ENCODE measurements at regions not wholly inside any gene's neighbourhood (a gene's known extent, or its start where the extent isn't known, plus 50 kb on each side); places are given as distances from the start of the nearest gene placed in this dataset.

DNA sequence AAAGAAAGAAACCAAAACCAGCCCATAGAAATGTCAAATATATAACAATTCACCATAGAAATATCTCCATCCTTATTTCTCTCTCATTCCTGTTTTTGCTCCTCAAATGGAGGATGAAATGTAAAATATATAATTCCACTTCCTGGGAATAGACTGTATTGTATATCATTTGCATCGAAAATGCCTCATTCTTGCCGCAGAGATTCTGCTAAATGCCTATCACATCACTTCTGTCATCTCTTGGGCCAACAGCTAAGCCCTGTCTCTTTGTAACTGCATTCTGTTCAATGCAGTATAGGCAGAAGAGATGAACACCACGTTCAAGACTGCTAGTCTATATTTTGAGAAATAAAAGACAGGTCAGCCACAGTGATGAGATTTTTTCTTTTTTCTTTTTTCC is 956.3 kb upstream of the SOX9 start:
- intact Hi-C loops (cut with micrococcal nuclease) = no loop called here
- Histone ChIP-seq H3K36me3 (no peaks in the 10 kb centered on the region), H3K4me3 (no peak overlapping the region), H3K4me1 (no peaks in the 10 kb centered on the region), H3K27ac (replicated peaks) (no peak overlapping the region), H3K27me3 (ENCODE audit: low read depth) (peaks cover 5% of the 10 kb centered on the region), H3K9me3 (replicated peaks) (no peaks in the 10 kb centered on the region)
- DNase-seq = no peak
- TF ChIP-seq, protein P1, sequence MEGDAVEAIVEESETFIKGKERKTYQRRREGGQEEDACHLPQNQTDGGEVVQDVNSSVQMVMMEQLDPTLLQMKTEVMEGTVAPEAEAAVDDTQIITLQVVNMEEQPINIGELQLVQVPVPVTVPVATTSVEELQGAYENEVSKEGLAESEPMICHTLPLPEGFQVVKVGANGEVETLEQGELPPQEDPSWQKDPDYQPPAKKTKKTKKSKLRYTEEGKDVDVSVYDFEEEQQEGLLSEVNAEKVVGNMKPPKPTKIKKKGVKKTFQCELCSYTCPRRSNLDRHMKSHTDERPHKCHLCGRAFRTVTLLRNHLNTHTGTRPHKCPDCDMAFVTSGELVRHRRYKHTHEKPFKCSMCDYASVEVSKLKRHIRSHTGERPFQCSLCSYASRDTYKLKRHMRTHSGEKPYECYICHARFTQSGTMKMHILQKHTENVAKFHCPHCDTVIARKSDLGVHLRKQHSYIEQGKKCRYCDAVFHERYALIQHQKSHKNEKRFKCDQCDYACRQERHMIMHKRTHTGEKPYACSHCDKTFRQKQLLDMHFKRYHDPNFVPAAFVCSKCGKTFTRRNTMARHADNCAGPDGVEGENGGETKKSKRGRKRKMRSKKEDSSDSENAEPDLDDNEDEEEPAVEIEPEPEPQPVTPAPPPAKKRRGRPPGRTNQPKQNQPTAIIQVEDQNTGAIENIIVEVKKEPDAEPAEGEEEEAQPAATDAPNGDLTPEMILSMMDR (IDR thresholded peaks at IDR 0.05; ENCODE audit: borderline replicate concordance) = no peak

DNA sequence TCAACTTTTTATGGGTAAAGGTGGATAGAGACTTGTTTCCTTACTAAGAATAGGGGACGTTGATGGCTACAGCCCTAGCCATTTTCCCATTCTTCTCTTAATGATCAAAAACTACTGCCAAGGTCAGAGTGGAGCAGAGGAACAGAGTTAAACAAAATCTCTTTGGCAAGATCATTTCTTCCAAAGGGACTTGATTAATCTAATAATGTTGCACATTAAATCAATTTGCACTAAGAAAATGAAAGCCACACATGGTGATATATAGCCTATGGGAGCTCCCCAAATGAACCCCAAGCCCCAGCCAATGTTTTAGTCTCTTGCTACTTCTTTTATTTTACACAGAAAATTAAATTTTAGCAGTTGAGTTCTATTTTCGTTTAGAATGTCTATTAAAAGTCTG is 954.5 kb upstream of the SOX9 start:
- DNase-seq = no peak
- H3K9me3 ChIP-seq (replicated peaks) = no peaks in the 10 kb centered on the region
- no peak overlapping the region for H3K4me3 ChIP-seq
- intact Hi-C loops (cut with micrococcal nuclease) = no loop called here
- no peaks in the 10 kb centered on the region for H3K36me3 ChIP-seq
- peaks cover 2% of the 10 kb centered on the region for H3K27me3 ChIP-seq (ENCODE audit: low read depth)
- no peaks in the 10 kb centered on the region for H3K4me1 ChIP-seq
- no peak overlapping the region for H3K27ac ChIP-seq (replicated peaks)
- TF ChIP-seq, protein P1 (IDR thresholded peaks at IDR 0.05; ENCODE audit: borderline replicate concordance) = no peak

DNA sequence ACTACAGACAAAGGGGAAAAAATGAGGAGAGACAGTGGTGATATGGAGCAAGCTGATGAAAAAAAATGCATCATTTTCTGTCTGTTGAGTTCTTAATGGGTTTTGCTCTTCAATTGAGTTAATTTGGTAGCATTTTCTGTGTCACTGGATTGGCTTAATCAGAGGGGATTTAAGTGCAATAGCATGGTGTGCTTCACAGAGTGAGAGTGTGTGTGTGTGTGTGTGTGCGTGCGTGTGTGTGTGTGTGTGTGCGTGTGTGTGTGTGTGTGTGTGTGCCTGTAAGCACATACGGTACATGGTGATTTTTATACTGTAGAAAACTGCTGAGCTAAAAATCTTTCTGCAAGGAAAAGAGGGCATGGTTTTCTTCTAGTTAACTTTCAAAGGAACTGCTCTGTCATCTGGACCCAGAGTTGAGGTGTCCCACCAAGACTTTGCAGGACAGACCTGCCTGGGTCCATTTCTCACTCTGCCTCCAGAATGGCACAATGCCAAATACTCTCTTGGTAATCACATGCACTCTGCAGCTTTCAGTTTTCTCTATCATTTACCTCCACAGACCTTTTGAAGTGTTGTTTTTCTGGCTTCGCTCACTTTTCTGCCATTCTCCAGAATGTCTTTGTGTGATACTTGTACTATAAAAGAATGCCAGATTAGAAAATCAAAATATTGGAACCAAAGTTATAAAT is 952.6 kb upstream of the SOX9 start:
- intact Hi-C loops (cut with micrococcal nuclease) = no loop called here
- no peak overlapping the region for H3K27ac ChIP-seq (replicated peaks)
- H3K4me3 ChIP-seq = no peak overlapping the region
- H3K4me1 ChIP-seq = no peaks in the 10 kb centered on the region
- no peaks in the 10 kb centered on the region for H3K36me3 ChIP-seq
- H3K27me3 ChIP-seq (ENCODE audit: low read depth) = no peaks in the 10 kb centered on the region
- TF ChIP-seq, protein P1 (IDR thresholded peaks at IDR 0.05; ENCODE audit: borderline replicate concordance) = no peak
- DNase-seq = no peak
- no peaks in the 10 kb centered on the region for H3K9me3 ChIP-seq (replicated peaks)

DNA sequence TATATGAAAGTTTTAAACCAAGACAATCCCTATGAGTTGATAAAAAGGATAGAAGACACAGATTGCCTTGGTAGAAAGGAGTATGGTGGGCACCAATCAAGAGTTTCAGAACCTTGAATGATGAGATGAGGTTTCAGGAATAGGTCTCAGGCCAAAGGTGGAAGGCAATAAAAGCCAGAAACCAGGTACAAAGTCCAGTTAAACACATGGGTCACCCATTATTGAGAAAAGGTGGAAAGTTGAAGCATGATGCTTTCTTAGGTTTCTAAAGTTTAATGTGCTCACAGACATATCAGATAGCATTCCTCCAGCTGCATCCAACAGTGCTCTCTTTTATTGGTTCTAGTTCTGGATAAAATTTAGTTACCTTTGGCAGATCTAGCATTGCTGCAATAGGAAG is 950.8 kb upstream of the SOX9 start:
- no peaks in the 10 kb centered on the region for H3K4me1 ChIP-seq
- H3K27ac ChIP-seq (replicated peaks) = no peak overlapping the region
- TF ChIP-seq, protein P1 (IDR thresholded peaks at IDR 0.05; ENCODE audit: borderline replicate concordance) = no peak
- no peaks in the 10 kb centered on the region for H3K27me3 ChIP-seq (ENCODE audit: low read depth)
- H3K36me3 ChIP-seq = no peaks in the 10 kb centered on the region
- intact Hi-C loops (cut with micrococcal nuclease) = no loop called here
- no peak overlapping the region for H3K4me3 ChIP-seq
- no peaks in the 10 kb centered on the region for H3K9me3 ChIP-seq (replicated peaks)
- no peak for DNase-seq

DNA sequence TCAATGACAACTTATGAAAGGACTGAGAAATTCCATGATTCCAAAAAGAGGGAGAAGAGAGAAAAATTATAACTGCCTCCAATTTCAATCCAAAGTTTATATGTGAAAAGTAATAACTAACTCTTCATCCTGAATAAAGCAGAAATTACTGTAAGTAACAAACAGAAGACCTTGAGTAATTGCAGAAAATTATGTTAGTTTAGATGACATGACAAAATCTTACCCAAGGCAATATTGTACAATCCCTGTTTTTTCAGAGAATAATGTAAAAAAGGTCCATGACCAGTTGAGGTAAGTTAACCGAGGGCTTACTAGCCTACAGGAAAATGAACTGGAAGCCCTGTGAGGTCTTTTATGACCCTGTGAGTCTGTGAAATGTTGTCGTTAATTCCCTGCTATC is 949.5 kb upstream of the SOX9 start:
- H3K27ac ChIP-seq (replicated peaks) = no peak overlapping the region
- TF ChIP-seq, protein P1 (IDR thresholded peaks at IDR 0.05; ENCODE audit: borderline replicate concordance) = no peak
- no peaks in the 10 kb centered on the region for H3K4me1 ChIP-seq
- intact Hi-C loops (cut with micrococcal nuclease) = no loop called here
- H3K36me3 ChIP-seq = no peaks in the 10 kb centered on the region
- no peaks in the 10 kb centered on the region for H3K9me3 ChIP-seq (replicated peaks)
- DNase-seq = no peak
- H3K4me3 ChIP-seq = no peak overlapping the region
- H3K27me3 ChIP-seq (ENCODE audit: low read depth) = no peaks in the 10 kb centered on the region
